Neural cell (in vitro differentiated cells): ENCODE measurements at regions not wholly inside any gene's neighbourhood (a gene's known extent, or its start where the extent isn't known, plus 50 kb on each side); places are given as distances from the start of the nearest gene placed in this dataset.

Source experiments
- H2AFZ ChIP-seq: fragments of 200-600, 300-800 bp; sonication (generic), shearing (Covaris generic); 2 replicates; pipeline ENCODE4 v1.6.0; 2014; ENCODE audit warnings: low read depth, mild to moderate bottlenecking, antibody characterized with exemption, low read length, moderate library complexity
- H3F3A ChIP-seq: fragments of 200-600 bp; shearing (Covaris generic); 2 replicates; pipeline ENCODE4 v1.6.1; 2016; ENCODE audit warnings: mild to moderate bottlenecking, moderate library complexity, mixed read lengths, antibody characterized with exemption, low read length; ENCODE audit not compliant: insufficient read depth, poor library complexity, severe bottlenecking
- H3K27ac ChIP-seq: fragments of 200-600, 300-800 bp; sonication (generic), shearing (Covaris generic); 2 replicates; pipeline ENCODE4 v1.5.1; 2014; ENCODE audit warnings: mild to moderate bottlenecking, low read length, moderate library complexity
- H3K27me3 ChIP-seq: fragments of 300-800, 200-600 bp; sonication (generic), shearing (Covaris generic); 2 replicates; pipeline ENCODE4 v1.6.0; 2014; ENCODE audit warnings: mild to moderate bottlenecking, low read depth, low read length, moderate library complexity; ENCODE audit not compliant: insufficient read depth
- H3K36me3 ChIP-seq: fragments of 300-800, 200-600 bp; sonication (generic), shearing (Covaris generic); 2 replicates; pipeline ENCODE4 v1.5.1; 2014; ENCODE audit warnings: mild to moderate bottlenecking, antibody characterized with exemption, low read length, moderate library complexity; ENCODE audit not compliant: insufficient read depth
- H3K4me2 ChIP-seq: fragments of 300-800, 200-600 bp; sonication (generic), shearing (Covaris generic); 2 replicates; pipeline ENCODE4 v1.6.0; 2014; ENCODE audit warnings: mild to moderate bottlenecking, low read length
- H3K4me3 ChIP-seq: fragments of 300-800, 200-600 bp; sonication (generic), shearing (Covaris generic); 2 replicates; pipeline ENCODE4 v1.5.1; 2014; ENCODE audit warnings: mild to moderate bottlenecking, low read length, moderate library complexity
- H3K79me2 ChIP-seq: fragments of 200-600 bp; shearing (Covaris generic); replicated peaks from 2 replicates; pipeline ENCODE4 v1.6.0; 2014; ENCODE audit warnings: mild to moderate bottlenecking, low read length, moderate library complexity; ENCODE audit not compliant: insufficient read depth
- H3K9ac ChIP-seq: fragments of 300-800, 200-600 bp; sonication (generic), shearing (Covaris generic); 2 replicates; pipeline ENCODE4 v1.6.1; 2016; ENCODE audit warnings: mild to moderate bottlenecking, low read length, mixed read lengths
- H3K9me2 ChIP-seq: fragments of 200-600 bp; shearing (Covaris generic); 2 replicates; pipeline ENCODE4 v1.6.1; 2016; ENCODE audit warnings: mild to moderate bottlenecking, low read length, mixed read lengths; ENCODE audit not compliant: insufficient read depth
- H3K9me3 ChIP-seq: fragments of 200-600, 300-800 bp; sonication (generic), shearing (Covaris generic); 2 replicates; pipeline ENCODE4 v1.6.1; 2016; ENCODE audit warnings: mild to moderate bottlenecking, mixed run types, low read length, moderate library complexity, mixed read lengths
- H4K20me1 ChIP-seq: fragments of 200-600 bp; shearing (Covaris generic); 2 replicates; pipeline ENCODE4 v1.6.1; 2016; ENCODE audit warnings: mild to moderate bottlenecking, mixed run types; ENCODE audit not compliant: insufficient read depth
- CTCF ChIP-seq: fragments of 450-650 bp; IDR thresholded peaks from 2 replicates; pipeline ENCODE4 v1.5.1; 2014; ENCODE audit warnings: antibody characterized with exemption, mild to moderate bottlenecking, moderate library complexity; ENCODE audit not compliant: poor library complexity, severe bottlenecking
- EP300 ChIP-seq: fragments of 450-650 bp; conservative IDR thresholded peaks from 2 replicates; pipeline ENCODE4 v1.6.1; 2014; ENCODE audit warnings: antibody characterized with exemption, mild to moderate bottlenecking, moderate library complexity; ENCODE audit not compliant: poor library complexity, severe bottlenecking
- EZH2 ChIP-seq: fragments of 200-600, 300-800 bp; shearing (Covaris generic), sonication (generic); IDR thresholded peaks from 2 replicates; pipeline ENCODE4 v1.6.1; 2014; ENCODE audit warnings: antibody characterized with exemption, low read length, borderline replicate concordance, mild to moderate bottlenecking; ENCODE audit not compliant: insufficient read depth, poor library complexity, severe bottlenecking
- MXI1 ChIP-seq: fragments of 450-650 bp; conservative IDR thresholded peaks from 2 replicates; pipeline ENCODE4 v1.6.1; 2014; ENCODE audit warnings: antibody characterized with exemption, mild to moderate bottlenecking; ENCODE audit not compliant: poor library complexity, severe bottlenecking
- POLR2AphosphoS5 ChIP-seq: IDR thresholded peaks from 2 replicates; pipeline ENCODE4 v1.6.1; 2012
- RAD21 ChIP-seq: fragments of 450-650 bp; conservative IDR thresholded peaks from 2 replicates; pipeline ENCODE4 v1.6.1; 2014; ENCODE audit warnings: antibody characterized with exemption, mild to moderate bottlenecking, moderate library complexity
- REST ChIP-seq: IDR thresholded peaks from 2 replicates; pipeline ENCODE4 v1.6.1; 2012; ENCODE audit warnings: borderline replicate concordance
- SMC3 ChIP-seq: fragments of 450-650 bp; conservative IDR thresholded peaks from 2 replicates; pipeline ENCODE4 v1.6.1; 2014; ENCODE audit warnings: antibody characterized with exemption, mild to moderate bottlenecking, moderate library complexity; ENCODE audit not compliant: poor library complexity
- TAF1 ChIP-seq: IDR thresholded peaks from 2 replicates; pipeline ENCODE4 v1.6.1; 2012; ENCODE audit warnings: low read depth

GRCh38 chr16:88325976-88326375, 56.8 kb upstream of the ZNF469 start:
- no peaks in the 10 kb centered on the region for H3F3A ChIP-seq
- no peaks in the 10 kb centered on the region for H3K36me3 ChIP-seq
- no peak overlapping the region for H3K4me3 ChIP-seq
- TF ChIP-seq RAD21 (no peak), SMC3 (no peak), EP300 (no peak), EZH2 (no peak), MXI1 (no peak), TAF1 (no peak), REST (no peak), POLR2AphosphoS5 (no peak), CTCF (no peak)
- H3K9me3 ChIP-seq = no peaks in the 10 kb centered on the region
- H4K20me1 ChIP-seq = no peaks in the 10 kb centered on the region
- no peaks in the 10 kb centered on the region for H3K9me2 ChIP-seq
- no peak overlapping the region for H3K9ac ChIP-seq
- H3K4me2 ChIP-seq = no peak overlapping the region
- no peak overlapping the region for H2AFZ ChIP-seq
- H3K27me3 ChIP-seq = no peaks in the 10 kb centered on the region
- H3K27ac ChIP-seq = no peak overlapping the region
- H3K79me2 ChIP-seq = no peaks in the 10 kb centered on the region

GRCh38 chr16:88326611-88327485, 55.9 kb upstream of the ZNF469 start:
- no peak overlapping the region for H3K4me3 ChIP-seq
- H3K79me2 ChIP-seq = no peaks in the 10 kb centered on the region
- no peaks in the 10 kb centered on the region for H3F3A ChIP-seq
- no peaks in the 10 kb centered on the region for H3K27me3 ChIP-seq
- H3K9ac ChIP-seq = no peak overlapping the region
- no peaks in the 10 kb centered on the region for H3K9me3 ChIP-seq
- no peaks in the 10 kb centered on the region for H3K9me2 ChIP-seq
- TF ChIP-seq MXI1 = no peak
- TF ChIP-seq SMC3 = no peak
- no peak for TF ChIP-seq CTCF
- no peak for TF ChIP-seq TAF1
- no peak for TF ChIP-seq EZH2
- no peak for TF ChIP-seq RAD21
- no peak for TF ChIP-seq POLR2AphosphoS5
- TF ChIP-seq REST = no peak
- no peak for TF ChIP-seq EP300
- H3K27ac ChIP-seq = no peak overlapping the region
- H4K20me1 ChIP-seq = no peaks in the 10 kb centered on the region
- H3K4me2 ChIP-seq = no peak overlapping the region
- no peak overlapping the region for H2AFZ ChIP-seq
- H3K36me3 ChIP-seq = no peaks in the 10 kb centered on the region
